Stimulated activated CD8-positive, alpha-beta memory T cell treated with anti-CD3 and anti-CD28 coated beads, Interleukin-12 subunit alpha, Interleukin-12 subunit beta, amount 100 ng/mL, for 4 hours (primary cell): ENCODE measurements at regions not wholly inside any gene's neighbourhood (a gene's known extent, or its start where the extent isn't known, plus 50 kb on each side); places are given as distances from the start of the nearest gene placed in this dataset.

Experiments
- DNase-seq: peaks from one replicate; pipeline ENCODE4 v3.0.0-alpha.2; 2020; ENCODE audit warnings: low read depth

- DNase-seq, result no peak
These were observed 362.7 kb downstream of the GADD45G start for GRCh38 chr9:89967527-89967926.

- no peak for DNase-seq
These were observed 364.4 kb downstream of the GADD45G start for GRCh38 chr9:89969156-89969675.

- no peak for DNase-seq
These were observed 365.2 kb downstream of the GADD45G start for GRCh38 chr9:89969881-89970639.

- DNase-seq, result no peak
These were observed 365.9 kb downstream of the GADD45G start for GRCh38 chr9:89970701-89971100.

GRCh38 chr9:89972535-89972934 lies 367.7 kb downstream of the GADD45G start:
- no peak for DNase-seq

GRCh38 chr9:89974582-89974981 lies 369.8 kb downstream of the GADD45G start:
- DNase-seq, result no peak

- DNase-seq, result no peak
These were observed 370.2 kb downstream of the GADD45G start for GRCh38 chr9:89975024-89975423.

- DNase-seq, result no peak
These were observed 370.8 kb downstream of the GADD45G start for GRCh38 chr9:89975630-89976029.

- DNase-seq, result no peak
These were observed 373.4 kb downstream of the GADD45G start for GRCh38 chr9:89978185-89978584.

- no peak for DNase-seq
These were observed 375.8 kb downstream of the GADD45G start for GRCh38 chr9:89980600-89980999.

- no peak for DNase-seq
These were observed 377.2 kb downstream of the GADD45G start for GRCh38 chr9:89982016-89982415.

- DNase-seq, result no peak
These were observed 378.6 kb downstream of the GADD45G start for GRCh38 chr9:89983411-89983810.

- no peak for DNase-seq
These were observed 379.4 kb downstream of the GADD45G start for GRCh38 chr9:89984214-89984613.

GRCh38 chr9:89985068-89985467 lies 380.3 kb downstream of the GADD45G start:
- no peak for DNase-seq

- DNase-seq, result no peak
These were observed 381.4 kb downstream of the GADD45G start for GRCh38 chr9:89986190-89986589.

- no peak for DNase-seq
These were observed 383.6 kb downstream of the GADD45G start for GRCh38 chr9:89988458-89988857.

GRCh38 chr9:89991204-89991790 lies 386.5 kb downstream of the GADD45G start:
- DNase-seq, result no peak

- no peak for DNase-seq
These were observed 387.8 kb downstream of the GADD45G start for GRCh38 chr9:89992326-89993198.

- DNase-seq, result no peak
These were observed 389.1 kb downstream of the GADD45G start for GRCh38 chr9:89993678-89994630.

GRCh38 chr9:89994988-89995613 lies 390.3 kb downstream of the GADD45G start:
- DNase-seq, result no peak

GRCh38 chr9:89996116-89996515 lies 391.3 kb downstream of the GADD45G start:
- DNase-seq, result no peak
